ENCODE measurements at regions not wholly inside any gene's neighbourhood (a gene's known extent, or its start where the extent isn't known, plus 50 kb on each side); places are given as distances from the start of the nearest gene placed in this dataset.
"Not testable (repeated sequence)": the region's sequence is repeated elsewhere in the genome, so short reads cannot be mapped to it uniquely, and the experiment has no call there.

GRCh38 chr4:160505724-160506123 is 1402.8 kb downstream of the RAPGEF2 start:
- no peak for TF ChIP-seq CTCF (conservative IDR thresholded peaks at IDR 0.05)
- H3K27ac ChIP-seq: no peak overlapping the region

- no peak overlapping the region for H3K27ac ChIP-seq
- TF ChIP-seq CTCF (conservative IDR thresholded peaks at IDR 0.05): no peak
Measured at GRCh38 chr4:160510928-160511327, 1408.0 kb downstream of the RAPGEF2 start.

GRCh38 chr4:160514126-160514525 is 1411.2 kb downstream of the RAPGEF2 start:
- no peak overlapping the region for H3K27ac ChIP-seq
- TF ChIP-seq CTCF (conservative IDR thresholded peaks at IDR 0.05): no peak

GRCh38 chr4:160523231-160523630 is 1420.4 kb downstream of the RAPGEF2 start:
- no peak overlapping the region for H3K27ac ChIP-seq
- TF ChIP-seq CTCF (conservative IDR thresholded peaks at IDR 0.05): no peak

- no peak for TF ChIP-seq CTCF (conservative IDR thresholded peaks at IDR 0.05)
- no peak overlapping the region for H3K27ac ChIP-seq
Measured at GRCh38 chr4:160537681-160538080, 1434.8 kb downstream of the RAPGEF2 start.

- no peak for TF ChIP-seq CTCF (conservative IDR thresholded peaks at IDR 0.05)
- H3K27ac ChIP-seq: no peak overlapping the region
Measured at GRCh38 chr4:160546201-160546600, 1443.3 kb downstream of the RAPGEF2 start.

- not testable (repeated sequence) for H3K27ac ChIP-seq
Measured at GRCh38 chr4:160549951-160550519, 1447.2 kb downstream of the RAPGEF2 start.

- no peak overlapping the region for H3K27ac ChIP-seq
- no peak for TF ChIP-seq CTCF (conservative IDR thresholded peaks at IDR 0.05)
Measured at GRCh38 chr4:160562661-160563060, 1459.8 kb downstream of the RAPGEF2 start.
